HG02678 (cell line): ENCODE measurements at regions not wholly inside any gene's neighbourhood (a gene's known extent, or its start where the extent isn't known, plus 50 kb on each side); places are given as distances from the start of the nearest gene placed in this dataset.

Source experiments
- ATAC-seq: cut with Tn5 transposase; IDR thresholded peaks from one replicate; pipeline ENCODE4 v1.9.1; 2021; ENCODE audit warnings: mild to moderate bottlenecking, moderate library complexity; ENCODE audit not compliant: unreplicated experiment

DNA sequence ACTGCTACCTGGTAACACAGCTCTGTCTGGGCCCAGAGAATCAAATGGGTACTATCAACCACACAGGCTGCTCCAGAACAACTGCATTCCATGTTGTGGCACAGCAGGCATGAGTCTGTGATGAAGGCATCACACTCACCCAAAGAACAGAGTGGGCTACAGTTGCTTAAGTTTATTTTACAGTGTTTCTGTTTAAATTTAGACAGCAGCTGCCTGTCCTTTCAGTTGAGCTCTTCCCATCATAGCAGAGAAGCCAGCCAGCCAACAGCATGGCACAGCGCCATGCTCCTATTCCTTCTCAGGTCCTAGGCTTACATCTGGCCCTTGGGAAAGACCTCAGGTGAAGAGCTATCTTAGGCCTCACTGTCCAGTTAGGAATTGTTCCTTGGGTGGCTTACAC, 147.0 kb upstream of the FRMD6 start:
- ATAC-seq: no peak

DNA sequence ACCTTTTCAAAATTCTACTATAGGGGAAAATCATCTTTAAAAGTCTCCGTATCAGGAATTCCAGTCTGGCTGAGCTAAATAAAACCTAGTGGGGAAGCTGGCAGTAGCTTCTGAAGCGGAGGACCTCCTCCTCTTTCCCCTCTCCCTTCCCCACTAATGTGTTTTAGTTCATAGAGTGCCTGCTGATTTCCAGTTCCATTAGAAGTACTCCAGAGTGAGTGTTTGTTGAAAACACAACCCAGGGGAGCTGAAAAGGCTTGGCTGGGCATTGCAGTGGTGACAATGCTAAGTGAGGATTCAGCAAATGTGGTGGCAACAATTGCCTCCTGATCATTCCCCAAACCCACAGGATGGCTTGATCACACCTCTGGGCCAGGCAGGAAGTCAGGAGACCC, 144.2 kb upstream of the FRMD6 start:
- ATAC-seq: no peak

DNA sequence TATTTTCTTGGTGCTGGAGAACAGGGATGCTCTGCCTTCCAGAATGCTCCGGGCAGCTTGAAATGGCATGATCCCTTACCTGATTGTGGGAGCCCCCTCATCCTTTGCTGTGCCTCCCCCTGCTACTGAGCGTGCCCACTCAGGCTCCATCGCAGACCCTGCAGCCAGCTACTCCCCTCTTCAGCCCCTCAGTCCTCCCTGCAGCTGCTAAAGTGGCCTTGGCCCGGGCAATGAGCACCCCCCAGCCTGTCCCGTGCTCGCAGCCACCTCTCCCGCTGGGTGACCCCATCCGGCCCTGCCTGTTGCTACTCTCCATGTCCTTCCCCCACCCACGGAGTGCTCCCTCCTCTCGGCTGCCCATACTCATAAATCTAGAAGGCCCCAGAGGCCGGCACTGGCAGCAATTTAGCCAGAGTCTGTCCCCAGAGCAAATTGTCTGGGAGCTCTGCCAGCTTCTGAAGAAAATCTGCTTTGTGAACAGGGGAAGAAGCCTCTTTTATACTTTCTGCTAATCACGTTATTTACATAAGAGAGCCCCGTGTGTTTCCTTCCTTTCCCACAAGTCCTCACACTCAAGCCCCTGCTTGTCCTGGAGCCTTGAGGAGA, 143.7 kb upstream of the FRMD6 start:
- ATAC-seq: no peak

- no peak for ATAC-seq
Observed at GRCh38 chr14:51511265-51511664, 140.4 kb upstream of the FRMD6 start.

- no peak for ATAC-seq
Observed at GRCh38 chr14:51512316-51512715, 139.4 kb upstream of the FRMD6 start.

GRCh38 chr14:51513281-51513680, 138.4 kb upstream of the FRMD6 start:
- no peak for ATAC-seq

DNA sequence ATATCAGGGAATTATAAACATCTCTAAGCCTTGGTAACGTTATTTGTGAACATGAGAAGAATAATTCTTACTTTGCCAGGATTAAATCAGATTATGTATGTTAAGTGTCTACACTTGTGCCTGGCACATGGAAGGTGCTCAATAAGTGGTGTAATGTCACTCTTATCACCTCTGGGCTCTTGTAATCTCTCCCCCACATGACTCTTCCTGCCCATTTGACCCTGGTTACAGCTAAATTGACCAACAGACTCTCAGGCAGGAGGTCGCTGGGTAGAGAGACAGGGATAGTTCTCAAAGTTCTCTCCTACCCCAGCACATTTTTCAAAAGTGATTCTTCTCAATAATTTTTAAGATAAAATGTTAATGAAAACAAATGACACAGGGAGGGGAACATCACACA, 137.8 kb upstream of the FRMD6 start:
- ATAC-seq: no peak

GRCh38 chr14:51515611-51516010, 136.1 kb upstream of the FRMD6 start:
- ATAC-seq: no peak

- ATAC-seq: no peak
Observed at GRCh38 chr14:51516706-51517395, 134.9 kb upstream of the FRMD6 start.

DNA sequence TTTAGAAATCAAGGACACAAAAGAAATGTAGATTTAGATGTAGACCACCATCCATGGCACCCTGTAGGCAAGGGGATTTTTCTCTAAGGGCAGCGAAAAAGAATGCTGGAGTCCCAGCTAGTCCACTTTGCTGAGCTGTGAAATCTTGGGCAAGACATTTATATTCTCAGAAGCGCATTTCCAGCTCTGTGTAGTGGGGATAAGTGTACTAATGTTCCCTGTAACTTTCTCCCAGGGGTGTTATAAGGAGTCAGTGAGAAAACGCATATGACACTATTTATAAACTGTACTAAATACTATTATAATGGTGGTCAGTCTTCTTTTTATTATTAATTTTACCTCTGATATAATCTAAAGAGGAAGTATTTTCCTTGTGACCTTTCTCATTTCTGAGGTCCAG, 133.4 kb upstream of the FRMD6 start:
- no peak for ATAC-seq

- ATAC-seq: no peak
Observed at GRCh38 chr14:51518711-51519110, 133.0 kb upstream of the FRMD6 start.

DNA sequence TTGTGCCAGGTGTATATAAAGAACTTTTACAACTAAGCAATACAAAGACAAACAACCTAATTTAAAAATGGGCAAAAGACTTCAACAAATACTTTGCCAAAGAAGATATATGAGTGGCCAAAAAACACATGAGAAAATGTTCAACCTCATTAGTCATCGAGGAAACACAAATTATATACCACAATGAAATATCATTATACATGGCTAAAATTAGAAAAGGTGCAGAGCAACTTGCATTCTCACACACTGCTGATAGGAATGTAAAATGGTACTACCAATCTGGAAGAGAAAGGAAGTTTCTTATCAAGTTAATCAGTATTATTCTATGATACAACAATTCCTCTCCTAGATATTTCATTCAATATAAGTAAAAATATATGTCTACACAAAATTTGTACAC, 131.6 kb upstream of the FRMD6 start:
- no peak for ATAC-seq

GRCh38 chr14:51521764-51522163, 129.9 kb upstream of the FRMD6 start:
- no peak for ATAC-seq

DNA sequence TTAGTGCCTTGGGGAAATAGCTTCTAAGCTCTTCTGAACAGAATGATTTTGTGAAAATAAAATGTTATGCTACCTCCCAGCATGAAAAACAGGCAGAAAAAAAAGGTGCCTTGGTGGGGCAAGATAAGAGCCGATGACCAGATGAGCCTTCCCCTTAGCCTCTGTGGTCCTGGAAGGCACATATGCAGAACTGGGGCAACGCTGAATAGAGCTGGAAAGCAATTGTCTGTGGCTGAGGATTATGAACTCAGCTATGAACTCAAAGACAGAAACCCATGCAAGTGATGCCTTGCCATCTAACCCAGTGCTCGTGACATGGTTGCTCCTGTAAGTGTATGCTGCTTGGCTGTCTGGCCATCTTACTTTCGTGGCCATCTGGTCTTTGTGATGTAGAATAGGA, 128.5 kb upstream of the FRMD6 start:
- no peak for ATAC-seq

- no peak for ATAC-seq
Observed at GRCh38 chr14:51525739-51526138, 126.0 kb upstream of the FRMD6 start.

GRCh38 chr14:51527073-51527472, 124.6 kb upstream of the FRMD6 start:
- ATAC-seq: no peak

DNA sequence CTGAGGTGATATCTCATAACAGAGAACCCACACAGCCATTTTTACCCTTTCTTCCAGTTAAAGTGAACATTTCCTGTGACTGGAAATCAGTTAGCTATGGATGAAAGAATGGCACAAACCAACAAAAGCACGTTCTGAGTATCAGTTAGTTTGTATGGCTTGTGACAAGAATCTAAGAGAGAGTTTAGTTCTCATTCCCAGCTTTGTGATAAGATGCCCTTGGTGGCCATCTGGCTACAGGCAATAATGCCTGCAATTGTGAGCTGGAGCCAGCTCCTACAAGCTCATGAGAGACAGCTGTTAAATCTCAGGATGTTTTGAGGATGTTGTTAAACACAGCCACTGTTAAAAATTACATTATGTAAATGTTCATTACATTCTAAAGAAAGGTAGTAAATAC, 122.0 kb upstream of the FRMD6 start:
- no peak for ATAC-seq

DNA sequence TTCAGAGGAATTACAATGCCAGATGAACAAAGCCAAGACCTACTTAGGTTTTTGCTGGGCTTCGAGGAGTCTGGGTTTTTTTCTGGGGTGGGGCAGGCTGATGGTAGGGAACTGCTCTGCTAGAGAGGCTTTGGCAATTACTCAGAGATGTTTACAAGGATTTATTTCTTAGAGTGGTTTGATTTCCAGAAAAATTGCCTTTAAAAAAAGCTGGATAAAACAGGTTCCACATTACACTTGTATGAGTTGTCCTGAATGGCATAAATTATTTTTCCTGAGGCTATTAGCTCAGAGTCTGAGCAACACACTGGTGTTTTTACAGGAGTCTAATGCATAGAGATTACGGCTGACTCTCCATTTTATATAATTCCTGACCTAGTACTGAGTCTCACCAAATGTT, 118.5 kb upstream of the FRMD6 start:
- ATAC-seq: no peak

DNA sequence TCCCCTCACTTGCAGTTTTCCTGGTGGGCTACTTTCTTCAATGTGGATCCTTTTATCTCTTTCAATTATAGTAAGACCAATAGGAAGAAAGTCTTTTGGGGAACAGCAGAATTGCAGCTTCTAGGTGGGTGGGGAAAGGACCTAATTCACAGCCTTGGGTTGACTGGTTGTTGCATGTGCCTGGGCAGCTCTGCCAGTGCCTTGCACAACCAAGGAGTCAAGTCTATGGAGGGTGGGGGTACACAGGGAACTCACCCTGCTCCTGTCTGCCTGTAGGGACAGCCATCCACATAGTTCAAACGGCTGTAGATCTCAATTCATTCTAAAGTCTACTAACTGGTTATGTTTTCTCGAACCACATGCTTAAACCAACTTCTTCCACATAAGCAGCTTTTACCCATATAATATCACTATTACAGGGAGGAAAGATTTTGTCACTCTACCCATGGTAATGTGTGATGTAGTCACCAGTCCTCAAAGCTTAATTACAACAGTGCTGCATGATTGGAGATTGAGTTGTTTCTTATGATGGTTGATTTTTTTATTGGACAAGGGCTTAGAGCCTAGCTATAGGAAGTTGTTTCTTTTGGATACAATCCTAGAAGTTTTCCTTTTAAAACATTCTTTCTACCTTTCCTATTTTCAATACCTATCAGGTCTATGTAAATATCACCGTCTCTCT, 117.7 kb upstream of the FRMD6 start:
- ATAC-seq: no peak

DNA sequence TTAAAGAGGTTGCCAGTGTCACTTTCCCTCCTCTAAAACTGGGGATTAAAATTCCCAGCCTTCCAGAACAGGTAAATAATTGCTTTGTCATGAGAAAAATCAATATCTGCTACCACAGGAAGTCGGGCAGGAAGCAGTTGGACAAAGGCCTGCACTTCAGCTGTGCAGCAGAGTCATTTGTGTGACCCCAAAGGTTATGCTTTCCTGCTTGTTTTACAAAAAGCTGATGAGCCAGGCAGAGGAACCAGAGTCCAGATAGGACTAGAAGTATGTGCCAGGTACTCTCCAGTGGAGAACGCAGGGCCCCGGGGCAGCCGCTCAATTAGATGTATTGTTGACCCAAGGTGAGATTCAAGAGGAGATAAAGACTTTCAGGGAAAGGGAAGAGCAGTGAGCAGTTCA, 117.1 kb upstream of the FRMD6 start:
- no peak for ATAC-seq

DNA sequence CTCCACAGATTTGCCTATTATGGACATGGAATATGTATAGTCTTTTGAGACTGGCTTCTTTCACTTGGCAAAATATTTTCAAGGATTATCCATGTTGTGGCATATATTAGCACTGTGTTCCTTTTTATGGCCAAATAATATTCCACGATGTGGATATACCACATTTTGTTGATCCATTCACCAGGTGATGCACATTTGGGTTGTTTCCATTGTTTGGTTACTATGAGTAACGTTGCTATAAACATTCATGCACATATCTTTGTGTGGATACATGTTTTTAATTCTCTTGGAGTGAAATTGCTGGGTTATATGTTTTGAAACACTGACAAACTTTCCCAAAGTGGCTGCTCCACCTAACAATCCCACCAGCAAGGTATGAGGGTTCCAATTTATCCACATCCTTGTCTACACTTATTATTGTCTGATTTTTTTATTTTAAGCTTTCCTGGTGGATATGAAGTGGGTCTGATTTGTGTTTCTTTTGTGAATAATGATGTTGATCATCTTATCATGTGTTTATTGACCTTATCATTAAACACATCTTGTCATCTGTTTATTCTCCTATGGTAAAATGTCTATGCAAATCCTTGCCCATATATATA, 116.2 kb upstream of the FRMD6 start:
- ATAC-seq: no peak

DNA sequence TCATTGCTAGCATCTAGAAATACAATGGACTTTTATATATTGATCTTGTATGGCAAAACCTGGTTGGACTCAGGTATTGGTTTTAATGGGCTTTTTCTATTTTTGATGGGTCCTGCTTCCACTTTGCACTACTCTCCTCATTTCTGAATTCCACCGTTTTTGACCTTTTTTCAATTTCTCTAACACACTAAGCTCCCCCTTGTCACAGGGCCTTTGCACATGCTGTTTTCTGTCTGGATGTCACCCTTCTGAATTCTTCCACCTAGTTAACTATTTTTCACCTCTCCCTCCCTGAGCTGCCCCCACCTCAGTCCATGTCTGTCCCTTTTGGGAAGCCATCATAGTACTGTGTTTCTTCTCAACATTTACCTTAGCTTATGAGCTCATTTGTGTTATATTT, 112.7 kb upstream of the FRMD6 start:
- ATAC-seq: no peak
